ENCODE measurements at regions not wholly inside any gene's neighbourhood (a gene's known extent, or its start where the extent isn't known, plus 50 kb on each side); places are given as distances from the start of the nearest gene placed in this dataset.
"Not testable (repeated sequence)": the region's sequence is repeated elsewhere in the genome, so short reads cannot be mapped to it uniquely, and the experiment has no call there.

GRCh38 chr5:39674209-39675082 is 249.7 kb upstream of the DAB2 start:
- DNase-seq = no peak

DNA sequence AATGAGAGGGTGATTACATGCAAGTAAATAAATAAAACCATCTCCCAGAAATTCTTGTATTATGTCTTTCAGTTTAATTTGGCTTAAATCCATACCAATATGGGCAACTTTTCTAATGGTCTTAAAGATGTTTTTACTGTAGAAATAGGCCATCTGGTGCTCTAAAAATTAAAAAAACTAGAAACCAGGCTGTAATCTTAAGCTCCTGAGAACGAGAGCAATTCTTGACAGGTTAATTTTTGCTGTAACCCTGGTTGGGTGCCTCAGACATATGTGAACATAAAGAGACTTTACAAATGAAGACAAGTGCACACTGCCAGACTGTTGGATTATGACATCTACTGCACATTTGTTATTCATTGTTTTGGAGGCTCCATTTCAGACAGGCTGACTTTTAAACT is 246.8 kb upstream of the DAB2 start:
- no peak for DNase-seq

GRCh38 chr5:39670955-39671354 is 246.2 kb upstream of the DAB2 start:
- DNase-seq = no peak

GRCh38 chr5:39670391-39670790 is 245.6 kb upstream of the DAB2 start:
- no peak for DNase-seq

- no peak for DNase-seq
Measured at GRCh38 chr5:39668980-39669379, 244.2 kb upstream of the DAB2 start.

DNA sequence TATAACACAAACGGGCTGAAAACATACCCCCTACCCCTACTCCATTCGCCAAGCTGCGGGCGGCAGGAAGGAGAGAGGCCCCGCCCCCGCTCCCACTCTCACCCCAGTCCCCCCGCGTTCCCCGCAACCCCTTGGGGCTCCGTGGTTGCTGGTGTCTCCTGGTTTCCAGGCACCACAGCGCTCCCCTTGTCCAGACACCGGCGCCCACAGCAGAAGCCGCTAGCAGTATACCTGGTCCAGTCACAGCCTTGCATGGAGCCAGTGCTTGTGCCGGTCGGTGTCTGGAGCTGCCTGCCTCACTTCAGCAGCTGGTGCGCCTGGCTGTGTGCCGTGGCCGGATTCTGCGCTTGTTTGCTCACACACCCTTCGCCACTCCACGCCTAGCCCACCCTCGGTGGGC is 240.5 kb upstream of the DAB2 start:
- no peak for DNase-seq

- no peak for DNase-seq
Measured at GRCh38 chr5:39662945-39663344, 238.2 kb upstream of the DAB2 start.

- no peak for DNase-seq
Measured at GRCh38 chr5:39661026-39661779, 236.4 kb upstream of the DAB2 start.

GRCh38 chr5:39660020-39660419 is 235.2 kb upstream of the DAB2 start:
- DNase-seq = no peak

GRCh38 chr5:39658866-39659265 is 234.1 kb upstream of the DAB2 start:
- DNase-seq = no peak

- DNase-seq = no peak
Measured at GRCh38 chr5:39657943-39658342, 233.2 kb upstream of the DAB2 start.

GRCh38 chr5:39656600-39656999 is 231.8 kb upstream of the DAB2 start:
- no peak for DNase-seq

- no peak for DNase-seq
Measured at GRCh38 chr5:39654715-39655114, 229.9 kb upstream of the DAB2 start.

- DNase-seq = not testable (repeated sequence)
Measured at GRCh38 chr5:39652481-39652880, 227.7 kb upstream of the DAB2 start.

DNA sequence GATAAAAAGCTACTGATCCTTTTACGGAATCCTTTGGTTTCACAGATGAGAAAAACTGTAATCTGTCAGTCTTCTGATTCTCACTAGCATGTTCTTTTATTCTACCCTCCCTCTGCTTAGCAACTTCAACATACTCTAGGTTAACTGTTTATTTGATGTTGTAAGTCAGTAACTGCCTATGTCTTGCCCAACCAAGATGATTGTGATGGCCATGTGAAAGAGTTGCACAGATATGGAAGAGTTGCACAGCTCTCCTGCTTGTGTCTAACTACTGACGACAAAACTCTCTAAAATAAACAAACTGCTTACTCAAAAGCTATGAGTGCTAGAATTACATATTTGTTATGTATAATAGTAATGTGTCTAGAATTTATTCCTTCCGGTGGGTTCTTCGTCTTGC is 227.3 kb upstream of the DAB2 start:
- DNase-seq = no peak

DNA sequence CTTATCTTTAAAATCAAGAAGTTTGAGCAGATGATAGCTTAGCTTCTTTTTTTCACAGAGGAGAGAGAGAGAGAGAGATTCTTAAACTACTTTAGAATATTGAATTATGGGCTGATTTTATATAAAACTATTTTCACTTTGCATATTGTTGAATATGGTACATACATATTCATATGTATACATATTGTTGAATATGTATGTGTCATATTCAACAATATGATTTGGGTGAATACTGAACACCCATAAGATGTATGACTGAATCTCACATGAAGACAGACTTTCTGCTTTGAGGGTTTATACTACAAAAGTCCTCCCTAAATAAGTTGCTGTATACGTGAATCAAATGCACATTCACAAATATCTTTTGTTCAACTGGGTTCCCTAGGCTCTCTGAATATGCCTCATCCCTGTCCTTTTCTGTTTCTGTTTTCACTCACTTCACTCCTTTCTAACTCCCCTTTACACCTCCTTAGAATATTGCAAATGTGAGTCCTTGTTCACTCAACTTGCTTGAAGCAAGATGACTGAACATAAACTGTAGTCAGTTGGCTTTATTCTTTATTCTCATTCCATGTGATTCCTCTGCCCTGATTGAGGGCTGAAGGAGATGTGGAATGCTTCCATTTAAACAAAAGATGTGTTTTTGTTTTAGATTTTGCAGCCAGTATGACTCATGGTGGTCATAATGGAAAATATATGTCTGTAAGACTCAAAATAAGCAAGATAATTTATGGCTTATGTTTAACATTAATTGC is 225.4 kb upstream of the DAB2 start:
- no peak for DNase-seq

DNA sequence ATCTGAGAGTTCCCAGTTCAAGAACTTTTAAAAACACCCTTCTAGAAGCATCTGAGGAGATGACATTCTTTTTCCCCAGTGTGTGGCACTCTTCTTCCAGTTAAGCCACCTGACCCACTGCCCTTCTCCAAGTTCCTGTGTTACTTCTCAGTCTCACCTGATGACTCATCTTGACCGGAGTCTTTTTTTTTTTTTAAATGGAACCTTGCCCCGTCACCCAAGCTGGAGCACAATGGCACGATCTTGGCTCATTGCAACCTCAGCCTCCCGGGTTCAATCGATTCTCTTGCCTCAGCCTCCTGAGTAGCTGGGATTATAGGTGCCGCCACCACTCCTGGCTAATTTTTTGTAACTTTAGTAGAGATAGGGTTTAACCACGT is 224.1 kb upstream of the DAB2 start:
- no peak for DNase-seq

- no peak for DNase-seq
Measured at GRCh38 chr5:39648085-39648847, 223.5 kb upstream of the DAB2 start.

DNA sequence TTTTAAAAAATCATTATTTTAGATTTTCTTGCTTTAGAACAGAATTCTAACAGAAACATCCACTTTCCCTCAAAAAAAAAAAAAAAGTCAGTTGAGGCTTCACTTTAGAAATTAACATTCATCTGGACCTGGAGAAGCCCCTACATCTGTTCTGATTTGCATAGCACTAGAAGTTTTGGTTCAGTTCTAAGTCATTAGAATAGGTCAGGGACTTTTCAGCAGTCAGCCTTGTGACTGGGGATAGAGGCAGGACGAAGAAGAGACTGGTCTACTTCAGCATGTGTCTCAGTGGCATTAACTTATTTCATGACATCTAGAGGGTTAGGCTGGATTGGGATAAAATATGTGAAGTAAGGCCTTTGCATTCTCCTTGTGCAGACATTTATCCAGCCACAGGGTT is 215.8 kb upstream of the DAB2 start:
- DNase-seq = no peak

DNA sequence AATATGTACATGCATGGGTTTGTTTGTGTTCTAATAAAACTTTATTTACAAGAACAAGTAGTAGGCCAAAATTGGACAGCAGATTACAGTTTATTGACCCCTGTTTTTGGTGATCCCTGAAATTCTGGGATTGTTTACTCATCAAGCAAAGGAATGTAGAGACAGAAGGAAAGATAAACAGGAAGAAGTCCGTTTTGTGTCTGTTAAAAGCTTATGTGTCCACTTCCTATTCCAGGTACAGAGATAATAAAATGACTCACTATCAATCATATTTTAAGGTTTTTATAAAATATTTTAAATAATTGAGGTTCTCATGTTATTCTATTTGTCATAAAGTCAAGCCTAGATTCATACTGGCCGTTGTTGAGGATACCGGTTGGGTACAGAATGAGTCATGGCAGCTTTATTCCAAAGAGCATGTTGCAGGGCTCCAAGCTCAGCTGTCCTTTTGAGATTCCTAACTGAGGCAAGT is 214.9 kb upstream of the DAB2 start:
- no peak for DNase-seq

GRCh38 chr5:39638813-39639212 is 214.0 kb upstream of the DAB2 start:
- no peak for DNase-seq

DNA sequence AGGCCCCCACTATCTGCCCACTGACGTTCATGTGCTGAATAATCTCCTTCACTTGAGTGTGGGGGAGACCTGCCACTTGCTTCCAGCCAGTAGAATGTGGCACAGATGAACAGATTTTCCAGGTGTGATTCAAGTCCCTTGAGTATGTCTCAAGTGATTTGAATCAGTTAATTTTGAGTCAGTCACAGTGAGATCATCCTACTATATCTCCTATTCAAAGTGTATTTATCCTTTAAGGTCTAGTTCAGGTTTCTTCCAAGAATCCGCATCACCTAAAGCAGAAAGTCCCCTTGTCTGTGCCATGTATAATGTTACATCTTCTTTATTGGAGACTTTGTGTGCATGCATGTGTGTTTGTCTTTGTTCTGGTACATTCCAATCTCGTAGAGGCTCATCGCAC is 208.3 kb upstream of the DAB2 start:
- no peak for DNase-seq

DNA sequence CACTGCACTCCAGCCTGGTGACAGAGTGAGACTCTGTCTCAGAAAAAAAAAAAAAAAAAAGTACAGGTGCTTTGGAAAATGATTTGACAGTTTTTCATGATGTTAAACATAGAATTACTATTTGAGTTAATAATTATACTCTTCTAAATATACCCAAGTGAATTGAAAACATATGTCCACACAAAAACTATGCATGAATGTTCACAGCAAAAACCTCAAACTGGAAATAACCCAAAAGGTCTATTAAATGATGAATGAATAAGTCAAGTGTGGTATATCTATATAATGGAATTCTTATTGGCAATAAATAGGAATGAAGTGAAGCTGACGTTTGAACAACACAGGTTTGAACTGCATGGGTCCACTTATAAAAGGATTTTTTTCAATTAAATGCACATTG is 207.2 kb upstream of the DAB2 start:
- DNase-seq = no peak
